SJCRH30 (cell line): ENCODE measurements at regions not wholly inside any gene's neighbourhood (a gene's known extent, or its start where the extent isn't known, plus 50 kb on each side); places are given as distances from the start of the nearest gene placed in this dataset.

Experiments used
- DNase-seq, 2 experiments: peaks; one replicate each; pipeline ENCODE4 v3.0.0-alpha.2; 2015 to 2020
- H3K27ac ChIP-seq: fragments of 250-450 bp; sonication (Bioruptor Pico); 2 replicates; pipeline ENCODE4 v1.5.1; 2020; ENCODE audit warnings: mild to moderate bottlenecking, moderate library complexity
- H3K27me3 ChIP-seq: fragments of 250-450 bp; sonication (Bioruptor Pico); 2 replicates; pipeline ENCODE4 v1.5.1; 2020; ENCODE audit warnings: mild to moderate bottlenecking, moderate library complexity
- H3K36me3 ChIP-seq: fragments of 250-450 bp; sonication (Bioruptor Pico); 2 replicates; pipeline ENCODE4 v1.5.1; 2020; ENCODE audit warnings: mild to moderate bottlenecking, moderate library complexity
- H3K4me1 ChIP-seq: fragments of 250-450 bp; sonication (Bioruptor Pico); 2 replicates; pipeline ENCODE4 v1.5.1; 2020; ENCODE audit warnings: mild to moderate bottlenecking, moderate library complexity
- H3K4me3 ChIP-seq: fragments of 250-450 bp; sonication (Bioruptor Pico); 2 replicates; pipeline ENCODE4 v1.5.1; 2020; ENCODE audit warnings: mild to moderate bottlenecking, moderate library complexity
- H3K9me3 ChIP-seq: fragments of 250-450 bp; sonication (Bioruptor Pico); replicated peaks from 2 replicates; pipeline ENCODE4 v1.5.1; 2020; ENCODE audit warnings: mild to moderate bottlenecking, moderate library complexity

- Histone ChIP-seq H3K36me3 (no peaks in the 10 kb centered on the region), H3K9me3 (no peaks in the 10 kb centered on the region), H3K27ac (no peak overlapping the region), H3K4me1 (no peaks in the 10 kb centered on the region), H3K27me3 (no peaks in the 10 kb centered on the region), H3K4me3 (no peak overlapping the region)
- no peak for DNase-seq
Measured at GRCh38 chr18:78743078-78743477, 236.5 kb upstream of the SALL3 start.

GRCh38 chr18:78751664-78752063, 228.0 kb upstream of the SALL3 start:
- no peak overlapping the region for H3K4me3 ChIP-seq
- no peaks in the 10 kb centered on the region for H3K4me1 ChIP-seq
- no peaks in the 10 kb centered on the region for H3K36me3 ChIP-seq
- no peak overlapping the region for H3K27ac ChIP-seq
- H3K9me3 ChIP-seq = no peaks in the 10 kb centered on the region
- H3K27me3 ChIP-seq = no peaks in the 10 kb centered on the region
- DNase-seq = no peak

GRCh38 chr18:78753240-78753639, 226.4 kb upstream of the SALL3 start:
- H3K27ac ChIP-seq = no peak overlapping the region
- no peak for DNase-seq
- no peaks in the 10 kb centered on the region for H3K27me3 ChIP-seq
- H3K9me3 ChIP-seq = no peaks in the 10 kb centered on the region
- H3K4me3 ChIP-seq = no peak overlapping the region
- no peaks in the 10 kb centered on the region for H3K36me3 ChIP-seq
- no peaks in the 10 kb centered on the region for H3K4me1 ChIP-seq

- Histone ChIP-seq H3K27ac (no peak overlapping the region), H3K9me3 (no peaks in the 10 kb centered on the region), H3K27me3 (no peaks in the 10 kb centered on the region), H3K36me3 (no peaks in the 10 kb centered on the region), H3K4me1 (no peaks in the 10 kb centered on the region), H3K4me3 (no peak overlapping the region)
- DNase-seq = no peak
Measured at GRCh38 chr18:78754311-78755043, 225.1 kb upstream of the SALL3 start.

- Histone ChIP-seq H3K36me3 (no peaks in the 10 kb centered on the region), H3K27me3 (no peaks in the 10 kb centered on the region), H3K9me3 (no peaks in the 10 kb centered on the region), H3K4me1 (no peaks in the 10 kb centered on the region), H3K27ac (no peak overlapping the region), H3K4me3 (no peak overlapping the region)
- no peak for DNase-seq
Measured at GRCh38 chr18:78757014-78757413, 222.6 kb upstream of the SALL3 start.

GRCh38 chr18:78758496-78758895, 221.1 kb upstream of the SALL3 start:
- no peaks in the 10 kb centered on the region for H3K9me3 ChIP-seq
- no peaks in the 10 kb centered on the region for H3K4me1 ChIP-seq
- no peak overlapping the region for H3K4me3 ChIP-seq
- H3K27me3 ChIP-seq = no peaks in the 10 kb centered on the region
- no peak overlapping the region for H3K27ac ChIP-seq
- H3K36me3 ChIP-seq = no peaks in the 10 kb centered on the region
- no peak for DNase-seq

- Histone ChIP-seq H3K4me1 (no peaks in the 10 kb centered on the region), H3K9me3 (no peaks in the 10 kb centered on the region), H3K4me3 (no peak overlapping the region), H3K36me3 (no peaks in the 10 kb centered on the region), H3K27ac (no peak overlapping the region), H3K27me3 (no peaks in the 10 kb centered on the region)
- no peak for DNase-seq
Measured at GRCh38 chr18:78762753-78763152, 216.9 kb upstream of the SALL3 start.

- H3K4me3 ChIP-seq = no peak overlapping the region
- no peaks in the 10 kb centered on the region for H3K4me1 ChIP-seq
- H3K27me3 ChIP-seq = no peaks in the 10 kb centered on the region
- no peak overlapping the region for H3K27ac ChIP-seq
- no peaks in the 10 kb centered on the region for H3K36me3 ChIP-seq
- no peak for DNase-seq
- H3K9me3 ChIP-seq = no peaks in the 10 kb centered on the region
Measured at GRCh38 chr18:78764544-78764943, 215.1 kb upstream of the SALL3 start.

GRCh38 chr18:78765142-78765541, 214.5 kb upstream of the SALL3 start:
- H3K4me3 ChIP-seq = no peak overlapping the region

GRCh38 chr18:78765637-78766281, 213.9 kb upstream of the SALL3 start:
- no peak overlapping the region for H3K27ac ChIP-seq
- H3K4me3 ChIP-seq = no peak overlapping the region
- H3K4me1 ChIP-seq = no peaks in the 10 kb centered on the region
- H3K9me3 ChIP-seq = no peaks in the 10 kb centered on the region
- no peak for DNase-seq
- H3K36me3 ChIP-seq = no peaks in the 10 kb centered on the region
- H3K27me3 ChIP-seq = no peaks in the 10 kb centered on the region

More at GRCh38 chr18:78765142-78765541, 214.5 kb upstream of the SALL3 start:
- Histone ChIP-seq H3K27ac (no peak overlapping the region), H3K36me3 (no peaks in the 10 kb centered on the region), H3K4me1 (no peaks in the 10 kb centered on the region), H3K27me3 (no peaks in the 10 kb centered on the region), H3K9me3 (no peaks in the 10 kb centered on the region)
- DNase-seq = no peak

- Histone ChIP-seq H3K27ac (no peak overlapping the region), H3K27me3 (no peaks in the 10 kb centered on the region), H3K9me3 (no peaks in the 10 kb centered on the region), H3K4me3 (no peak overlapping the region), H3K4me1 (no peaks in the 10 kb centered on the region), H3K36me3 (no peaks in the 10 kb centered on the region)
- DNase-seq = no peak
Measured at GRCh38 chr18:78766651-78767533, 212.7 kb upstream of the SALL3 start.

GRCh38 chr18:78767648-78768071, 212.0 kb upstream of the SALL3 start:
- H3K4me3 ChIP-seq = no peak overlapping the region
- no peaks in the 10 kb centered on the region for H3K36me3 ChIP-seq
- no peaks in the 10 kb centered on the region for H3K27me3 ChIP-seq
- DNase-seq = no peak
- H3K4me1 ChIP-seq = no peaks in the 10 kb centered on the region
- H3K27ac ChIP-seq = no peak overlapping the region
- no peaks in the 10 kb centered on the region for H3K9me3 ChIP-seq

- DNase-seq = no peak
- H3K4me3 ChIP-seq = no peak overlapping the region
- no peaks in the 10 kb centered on the region for H3K36me3 ChIP-seq
- no peaks in the 10 kb centered on the region for H3K4me1 ChIP-seq
- H3K9me3 ChIP-seq = no peaks in the 10 kb centered on the region
- H3K27me3 ChIP-seq = no peaks in the 10 kb centered on the region
- H3K27ac ChIP-seq = no peak overlapping the region
Measured at GRCh38 chr18:78768221-78768620, 211.4 kb upstream of the SALL3 start.

GRCh38 chr18:78768656-78769501, 210.7 kb upstream of the SALL3 start:
- Histone ChIP-seq H3K27ac (no peak overlapping the region), H3K4me1 (no peaks in the 10 kb centered on the region), H3K9me3 (no peaks in the 10 kb centered on the region), H3K4me3 (no peak overlapping the region), H3K27me3 (no peaks in the 10 kb centered on the region), H3K36me3 (no peaks in the 10 kb centered on the region)
- DNase-seq = no peak
